Neutrophil (primary cell): ENCODE measurements at regions not wholly inside any gene's neighbourhood (a gene's known extent, or its start where the extent isn't known, plus 50 kb on each side); places are given as distances from the start of the nearest gene placed in this dataset.
"Not testable (repeated sequence)": the region's sequence is repeated elsewhere in the genome, so short reads cannot be mapped to it uniquely, and the experiment has no call there.

Source experiments
- H3K27ac ChIP-seq: fragments of 200-600 bp; sonication (generic); 2 replicates; pipeline ENCODE4 v1.5.1; 2016; ENCODE audit warnings: mild to moderate bottlenecking, moderate library complexity
- H3K27me3 ChIP-seq: fragments of 200-600 bp; sonication (generic); 2 replicates; pipeline ENCODE4 v1.6.0; 2016; ENCODE audit warnings: mild to moderate bottlenecking
- H3K36me3 ChIP-seq: fragments of 200-600 bp; sonication (generic); 2 replicates; pipeline ENCODE4 v1.5.1; 2017
- H3K4me1 ChIP-seq, 2 experiments: fragments of 200-600 bp in 1 of 2; sonication (generic) in 1 of 2; 1 replicate in 1 of 2; 2 replicates in 1 of 2; pipeline versions ENCODE4 v1.5.1 to v1.6.1; 2013 to 2016; ENCODE audit warnings: low read depth in 1 of 2, low read length in 1 of 2, mild to moderate bottlenecking in 1 of 2, moderate library complexity in 1 of 2; ENCODE audit not compliant: control insufficient read depth in 1 of 2, insufficient read depth in 1 of 2
- H3K4me3 ChIP-seq, 2 experiments: fragments of 200-600 bp in 1 of 2; sonication (generic) in 1 of 2; 1 replicate in 1 of 2; 2 replicates in 1 of 2; pipeline ENCODE4 v1.5.1; 2013 to 2016; ENCODE audit warnings: low read depth in 1 of 2, low read length in 1 of 2, mild to moderate bottlenecking in 1 of 2, moderate library complexity in 1 of 2
- H3K9me3 ChIP-seq: fragments of 200-600 bp; sonication (generic); 2 replicates; pipeline ENCODE4 v1.5.1; 2016
- TF ChIP-seq, protein P1 (sequence below): fragments of 200-600 bp; sonication (generic); IDR thresholded peaks from 2 replicates; pipeline ENCODE4 v1.5.1; 2016; ENCODE audit warnings: antibody characterized with exemption

DNA sequence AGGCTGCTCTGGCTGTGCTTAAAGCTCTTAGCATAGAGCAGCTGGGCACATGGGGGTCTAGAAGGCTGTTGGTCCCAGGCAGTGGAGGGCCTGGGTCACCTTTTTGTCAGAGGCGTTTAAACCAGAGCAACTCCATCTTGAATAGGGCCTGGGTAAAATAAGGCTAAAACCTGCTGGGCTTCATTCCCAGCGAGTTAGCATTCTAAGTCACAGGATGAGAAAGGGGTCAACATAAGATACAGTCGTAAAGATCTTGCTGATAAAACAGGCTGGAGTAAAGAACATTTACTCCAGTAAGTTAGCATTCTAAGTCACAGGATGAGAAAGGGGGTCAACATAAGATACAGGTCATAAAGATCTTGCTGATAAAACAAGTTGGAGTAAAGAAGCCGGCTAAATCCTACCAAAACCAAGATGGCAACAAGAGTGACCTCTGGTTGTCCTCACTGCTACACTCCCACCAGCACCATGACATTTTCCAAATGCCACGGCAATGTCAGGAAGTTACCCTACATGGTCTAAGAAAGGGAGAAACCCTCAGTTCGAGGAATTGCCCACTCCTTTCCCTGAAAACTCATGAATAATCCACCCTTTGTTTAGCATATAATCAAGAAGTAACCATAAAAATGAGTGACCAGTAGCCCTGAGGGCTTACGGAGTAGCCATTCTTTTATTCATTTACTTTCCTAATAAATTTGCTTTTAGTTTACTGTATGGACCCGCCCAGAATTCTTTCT is 96.8 kb upstream of the PCBD1 start:
- Histone ChIP-seq H3K4me3 (no peak overlapping the region), H3K27me3 (no peaks in the 10 kb centered on the region), H3K9me3 (no peaks in the 10 kb centered on the region), H3K27ac (no peak overlapping the region), H3K4me1 (no peaks in the 10 kb centered on the region), H3K36me3 (no peaks in the 10 kb centered on the region)
- TF ChIP-seq, protein P1, sequence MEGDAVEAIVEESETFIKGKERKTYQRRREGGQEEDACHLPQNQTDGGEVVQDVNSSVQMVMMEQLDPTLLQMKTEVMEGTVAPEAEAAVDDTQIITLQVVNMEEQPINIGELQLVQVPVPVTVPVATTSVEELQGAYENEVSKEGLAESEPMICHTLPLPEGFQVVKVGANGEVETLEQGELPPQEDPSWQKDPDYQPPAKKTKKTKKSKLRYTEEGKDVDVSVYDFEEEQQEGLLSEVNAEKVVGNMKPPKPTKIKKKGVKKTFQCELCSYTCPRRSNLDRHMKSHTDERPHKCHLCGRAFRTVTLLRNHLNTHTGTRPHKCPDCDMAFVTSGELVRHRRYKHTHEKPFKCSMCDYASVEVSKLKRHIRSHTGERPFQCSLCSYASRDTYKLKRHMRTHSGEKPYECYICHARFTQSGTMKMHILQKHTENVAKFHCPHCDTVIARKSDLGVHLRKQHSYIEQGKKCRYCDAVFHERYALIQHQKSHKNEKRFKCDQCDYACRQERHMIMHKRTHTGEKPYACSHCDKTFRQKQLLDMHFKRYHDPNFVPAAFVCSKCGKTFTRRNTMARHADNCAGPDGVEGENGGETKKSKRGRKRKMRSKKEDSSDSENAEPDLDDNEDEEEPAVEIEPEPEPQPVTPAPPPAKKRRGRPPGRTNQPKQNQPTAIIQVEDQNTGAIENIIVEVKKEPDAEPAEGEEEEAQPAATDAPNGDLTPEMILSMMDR: no peak

DNA sequence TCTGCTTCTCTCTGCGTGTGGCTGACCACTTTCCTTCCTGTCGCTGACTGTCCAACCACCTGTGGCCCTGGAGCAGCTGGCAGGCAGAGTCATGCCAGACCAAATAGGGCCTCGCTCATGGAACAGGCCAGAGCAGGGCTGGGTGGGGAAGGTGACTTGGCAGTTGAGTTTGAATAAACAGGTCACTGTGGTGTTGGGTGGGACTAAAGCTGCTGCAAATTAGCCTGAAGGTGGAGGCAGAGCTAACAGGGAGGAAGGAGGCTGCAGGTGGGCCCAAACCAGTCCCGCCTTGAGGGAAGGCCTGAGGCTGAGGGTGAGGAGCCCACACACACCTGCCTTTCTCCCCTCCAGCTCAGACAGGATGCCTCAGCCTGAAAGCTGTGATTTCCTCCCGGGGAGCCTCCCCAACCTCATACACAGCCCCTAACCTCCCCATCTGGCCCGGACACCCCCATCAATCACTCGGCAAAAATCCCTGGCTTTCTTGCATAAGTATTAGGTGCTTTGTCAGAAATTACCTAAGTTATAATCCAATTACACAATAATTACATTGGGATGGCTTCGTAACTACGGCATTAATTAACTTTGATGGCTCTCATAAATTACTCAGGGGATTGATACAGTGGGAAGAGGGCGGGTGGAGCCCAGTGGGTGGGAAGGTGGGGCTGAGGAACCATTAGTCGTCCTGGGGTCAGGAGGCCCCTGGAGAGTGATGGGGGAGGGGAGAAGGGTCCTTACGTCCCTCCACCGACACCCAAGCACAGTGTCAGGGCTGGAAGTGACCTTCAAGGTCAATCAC is 97.7 kb upstream of the PCBD1 start:
- no peaks in the 10 kb centered on the region for H3K36me3 ChIP-seq
- TF ChIP-seq, protein P1: no peak
- no peaks in the 10 kb centered on the region for H3K4me1 ChIP-seq
- H3K27me3 ChIP-seq: no peaks in the 10 kb centered on the region
- H3K9me3 ChIP-seq: no peaks in the 10 kb centered on the region
- H3K27ac ChIP-seq: no peak overlapping the region
- no peak overlapping the region for H3K4me3 ChIP-seq

DNA sequence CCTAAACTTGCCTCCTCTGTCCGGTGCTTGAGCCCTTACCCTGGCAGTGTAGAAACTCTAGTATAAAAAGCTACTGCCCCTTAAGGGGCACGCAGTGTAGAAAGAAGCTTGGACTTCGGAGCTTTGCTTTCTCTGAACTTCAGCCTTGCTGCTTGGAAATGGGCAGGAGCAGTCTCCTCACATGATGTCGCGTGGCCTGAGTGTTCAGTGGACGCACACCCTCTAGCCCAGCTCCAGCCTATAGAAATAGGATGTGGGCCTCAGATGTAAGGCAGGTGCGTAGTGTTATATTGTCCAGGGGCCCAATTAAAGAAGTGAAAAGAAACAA is 98.2 kb upstream of the PCBD1 start:
- H3K4me3 ChIP-seq: no peak overlapping the region
- no peaks in the 10 kb centered on the region for H3K27me3 ChIP-seq
- no peaks in the 10 kb centered on the region for H3K9me3 ChIP-seq
- no peaks in the 10 kb centered on the region for H3K4me1 ChIP-seq
- TF ChIP-seq, protein P1: no peak
- no peak overlapping the region for H3K27ac ChIP-seq
- no peaks in the 10 kb centered on the region for H3K36me3 ChIP-seq

DNA sequence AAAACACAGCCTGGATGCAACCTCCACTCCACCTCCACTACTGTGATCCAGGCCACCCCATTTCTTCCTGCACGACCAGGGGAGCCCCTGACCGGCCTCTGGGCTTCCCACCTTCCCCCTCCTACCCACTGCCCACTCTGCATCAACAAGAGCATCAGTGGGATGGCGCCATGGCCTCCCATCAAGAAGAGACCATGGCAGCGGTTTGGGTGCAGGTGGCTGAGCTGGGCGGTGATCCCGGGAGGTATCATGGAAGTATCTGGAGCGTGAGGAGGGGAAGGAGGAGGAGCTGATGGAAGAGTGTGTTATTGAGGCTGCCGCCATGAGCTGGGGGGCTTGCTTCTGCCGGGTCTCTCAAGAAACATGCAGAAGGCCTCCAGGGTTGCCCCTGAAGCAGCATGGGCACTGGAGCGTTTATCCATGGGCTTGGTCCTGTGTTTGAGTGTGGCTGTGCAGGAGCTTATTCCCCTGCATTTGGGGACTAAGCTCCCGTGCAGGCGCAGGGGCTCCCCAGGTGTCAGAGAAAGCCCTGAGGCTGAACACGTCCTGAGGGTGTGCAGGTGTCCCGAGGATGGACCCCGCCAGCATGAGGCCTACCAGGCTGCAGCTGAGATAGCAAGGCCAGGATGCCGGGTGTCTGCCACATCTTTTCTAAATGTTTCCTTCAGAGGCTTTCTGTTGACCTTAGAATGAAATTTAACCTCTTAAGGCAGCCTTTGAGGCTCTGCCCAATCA is 99.2 kb upstream of the PCBD1 start:
- no peaks in the 10 kb centered on the region for H3K27me3 ChIP-seq
- H3K27ac ChIP-seq: no peak overlapping the region
- no peaks in the 10 kb centered on the region for H3K4me1 ChIP-seq
- no peaks in the 10 kb centered on the region for H3K36me3 ChIP-seq
- H3K4me3 ChIP-seq: no peak overlapping the region
- TF ChIP-seq, protein P1: no peak
- no peaks in the 10 kb centered on the region for H3K9me3 ChIP-seq

DNA sequence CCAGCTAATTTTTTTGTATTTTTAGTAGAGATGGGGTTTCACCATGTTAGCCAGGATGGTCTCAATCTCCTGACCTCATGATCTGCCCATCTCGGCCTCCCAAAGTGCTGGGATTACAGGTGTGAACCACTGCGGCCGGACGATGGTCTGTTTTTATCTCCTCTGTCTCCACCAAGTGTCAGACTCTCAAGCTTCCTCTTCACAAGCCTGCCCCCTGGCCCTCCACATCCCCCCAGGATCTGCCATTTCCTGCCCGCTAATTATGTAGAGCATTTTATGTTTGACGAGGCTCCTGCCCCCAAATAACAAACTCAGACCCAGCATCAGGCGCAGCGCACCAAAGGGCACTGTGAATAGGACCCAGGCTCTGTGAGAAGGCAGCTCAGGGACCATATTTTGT is 101.8 kb upstream of the PCBD1 start:
- H3K4me1 ChIP-seq, H3K27ac ChIP-seq, H3K36me3 ChIP-seq, H3K9me3 ChIP-seq, H3K4me3 ChIP-seq, H3K27me3 ChIP-seq: not testable (repeated sequence)

DNA sequence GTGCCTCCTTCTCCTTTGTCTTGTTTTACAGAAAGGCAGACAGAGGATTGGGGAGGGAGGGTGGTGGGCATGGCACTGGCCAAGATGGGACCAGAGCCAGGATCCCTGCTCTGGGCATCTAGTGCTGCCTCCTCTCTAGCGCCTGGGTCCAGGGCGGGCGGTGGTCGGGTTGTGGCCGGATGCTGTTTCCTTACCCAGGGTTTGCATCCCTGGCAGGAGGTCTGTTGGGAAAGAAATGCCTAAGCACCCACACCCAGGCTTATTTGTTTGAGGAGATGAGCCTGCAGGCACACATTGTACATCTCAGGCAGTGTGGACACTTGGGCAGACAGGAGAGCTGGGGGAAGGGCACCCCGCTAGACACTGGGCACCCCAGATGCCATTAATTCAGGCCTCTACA is 102.3 kb upstream of the PCBD1 start:
- Histone ChIP-seq H3K4me3 (no peak overlapping the region), H3K4me1 (no peaks in the 10 kb centered on the region), H3K36me3 (no peaks in the 10 kb centered on the region), H3K27ac (no peak overlapping the region), H3K27me3 (no peaks in the 10 kb centered on the region), H3K9me3 (no peaks in the 10 kb centered on the region)
- TF ChIP-seq, protein P1: no peak
